ENCODE measurements at regions not wholly inside any gene's neighbourhood (a gene's known extent, or its start where the extent isn't known, plus 50 kb on each side); places are given as distances from the start of the nearest gene placed in this dataset.

DNA sequence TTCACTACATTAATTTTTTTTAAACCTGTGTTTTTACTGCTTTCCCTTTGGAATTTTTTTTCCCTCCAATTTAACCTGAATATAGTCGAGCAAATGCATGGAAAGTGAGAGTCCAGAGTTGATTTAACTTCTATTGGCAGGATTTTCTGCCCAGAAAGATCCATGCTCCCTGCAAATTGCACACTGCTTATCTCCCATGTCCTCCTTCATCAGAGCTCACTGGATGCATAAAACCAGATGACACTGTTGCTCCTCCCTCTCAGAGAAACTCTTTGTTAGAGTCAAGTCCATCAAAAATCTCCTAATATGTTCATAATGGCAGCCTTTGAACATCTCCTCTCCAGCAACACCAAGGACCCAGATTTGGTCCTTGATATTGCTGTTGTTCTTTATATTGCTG, 297.0 kb upstream of the SLC24A2 start:
- ChIA-PET CTCF (no interaction called here), POLR2A (ENCODE audit: unreplicated experiment) (no interaction called here)
- TF ChIP-seq, protein P1, sequence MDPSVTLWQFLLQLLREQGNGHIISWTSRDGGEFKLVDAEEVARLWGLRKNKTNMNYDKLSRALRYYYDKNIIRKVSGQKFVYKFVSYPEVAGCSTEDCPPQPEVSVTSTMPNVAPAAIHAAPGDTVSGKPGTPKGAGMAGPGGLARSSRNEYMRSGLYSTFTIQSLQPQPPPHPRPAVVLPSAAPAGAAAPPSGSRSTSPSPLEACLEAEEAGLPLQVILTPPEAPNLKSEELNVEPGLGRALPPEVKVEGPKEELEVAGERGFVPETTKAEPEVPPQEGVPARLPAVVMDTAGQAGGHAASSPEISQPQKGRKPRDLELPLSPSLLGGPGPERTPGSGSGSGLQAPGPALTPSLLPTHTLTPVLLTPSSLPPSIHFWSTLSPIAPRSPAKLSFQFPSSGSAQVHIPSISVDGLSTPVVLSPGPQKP (IDR thresholded peaks at IDR 0.05; ENCODE audit: borderline replicate concordance, low read depth, low read length) = no peak
- TF ChIP-seq, protein P2, sequence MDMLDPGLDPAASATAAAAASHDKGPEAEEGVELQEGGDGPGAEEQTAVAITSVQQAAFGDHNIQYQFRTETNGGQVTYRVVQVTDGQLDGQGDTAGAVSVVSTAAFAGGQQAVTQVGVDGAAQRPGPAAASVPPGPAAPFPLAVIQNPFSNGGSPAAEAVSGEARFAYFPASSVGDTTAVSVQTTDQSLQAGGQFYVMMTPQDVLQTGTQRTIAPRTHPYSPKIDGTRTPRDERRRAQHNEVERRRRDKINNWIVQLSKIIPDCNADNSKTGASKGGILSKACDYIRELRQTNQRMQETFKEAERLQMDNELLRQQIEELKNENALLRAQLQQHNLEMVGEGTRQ (IDR thresholded peaks at IDR 0.05; ENCODE audit: low read depth, low read length) = no peak
- no peak for TF ChIP-seq RFX5 (IDR thresholded peaks at IDR 0.05; ENCODE audit: low read depth, low read length)
- no peak for TF ChIP-seq RAD21 (IDR thresholded peaks at IDR 0.05; ENCODE audit: low read length)
- TF ChIP-seq POLR2A (IDR thresholded peaks at IDR 0.05; ENCODE audit: low read depth, low read length) = no peak
- no peak overlapping the region for H3K4me3 ChIP-seq (ENCODE audit: insufficient read depth, low read depth, low read length)
- H2BK5ac ChIP-seq (ENCODE audit: low read depth, low read length, poor library complexity, severe bottlenecking) = no peak overlapping the region
- no peak overlapping the region for H2AK5ac ChIP-seq (ENCODE audit: low read depth, low read length)
- intact Hi-C loops (cut with micrococcal nuclease) (no loop called here), dilution Hi-C loops (cut with HindIII; ENCODE audit: low sequenced_read_pairs, unreplicated experiment) (no loop called here), in situ Hi-C loops (cut with MboI; ENCODE audit: low sequenced_read_pairs) (no loop called here)
- no peaks in the 10 kb centered on the region for H3K4me1 ChIP-seq (ENCODE audit: control insufficient read depth, insufficient read depth, low read length)
- DNase-seq (no peak), ATAC-seq (ENCODE audit: low read depth) (no peak)
- no peak overlapping the region for H3K56ac ChIP-seq (ENCODE audit: extremely low read depth, insufficient read depth, low read length)
- H3K9me3 ChIP-seq (ENCODE audit: control insufficient read depth, insufficient read depth, low read length) = no peaks in the 10 kb centered on the region
- no peaks in the 10 kb centered on the region for H3K9me1 ChIP-seq (ENCODE audit: insufficient read depth, low read length)
- no peak overlapping the region for H3K14ac ChIP-seq (replicated peaks; ENCODE audit: low read depth, low read length)
- H2AFZ ChIP-seq (replicated peaks; ENCODE audit: low read length, poor library complexity) = no peak overlapping the region
- H2BK15ac ChIP-seq (ENCODE audit: low read depth, low read length) = no peak overlapping the region
- H3K4ac ChIP-seq (ENCODE audit: low read depth, low read length) = no peak overlapping the region
- H2BK20ac ChIP-seq (ENCODE audit: low read depth, low read length) = no peak overlapping the region
- WGBS, 2 experiments (ENCODE audit: extremely low coverage in 2 of 2, insufficient read length in 1 of 2) = no CpG with 5 or more reads among the region's 1 CpG
- H4K91ac ChIP-seq (ENCODE audit: insufficient read depth, low read depth, low read length) = no peak overlapping the region
- H3K9ac ChIP-seq (ENCODE audit: low read depth, low read length) = no peak overlapping the region
- H2AK9ac ChIP-seq (replicated peaks; ENCODE audit: low read depth, low read length, poor library complexity) = no peak overlapping the region
- no peak overlapping the region for H4K8ac ChIP-seq (ENCODE audit: low read depth in 2 of 2, low read length in 2 of 2)
- H3K4me2 ChIP-seq (ENCODE audit: low read depth, low read length) = no peak overlapping the region
- H2BK120ac ChIP-seq (ENCODE audit: low read depth, low read length) = no peak overlapping the region
- H3K79me1 ChIP-seq (ENCODE audit: low read depth in 1 of 2, low read length in 2 of 2) = no peaks in the 10 kb centered on the region
- no peaks in the 10 kb centered on the region for H4K20me1 ChIP-seq (ENCODE audit: insufficient read depth, low read length)
- no peak overlapping the region for H3K18ac ChIP-seq (ENCODE audit: low read depth, low read length)
- BruUV-seq (replicated peaks) = no TSS peak
- no peak overlapping the region for H3K27ac ChIP-seq (ENCODE audit: insufficient read depth, low read length)
- no peak overlapping the region for H4K5ac ChIP-seq (ENCODE audit: low read depth, low read length)
- no peak overlapping the region for H3K23ac ChIP-seq (ENCODE audit: low read depth, low read length)
- H3K36me3 ChIP-seq (ENCODE audit: control insufficient read depth, insufficient read depth, low read length) = no peaks in the 10 kb centered on the region
- peaks cover 2% of the 10 kb centered on the region; the same call in 1 of the 2 replicates for H3K27me3 ChIP-seq (ENCODE audit: control insufficient read depth, insufficient read depth, low read length)
